K562 (cell line): ENCODE measurements at regions not wholly inside any gene's neighbourhood (a gene's known extent, or its start where the extent isn't known, plus 50 kb on each side); places are given as distances from the start of the nearest gene placed in this dataset.

ENCODE experiments used
- ATAC-seq: fragments of 200-7000 bp; cut with Tn5 transposase; 3 replicates; pipeline ENCODE4 v1.9.1; 2020; ENCODE audit warnings: moderate library complexity
- BruUV-seq: library from RNA; stranded (reverse); fragments of 400-500 nt; replicated peaks from 2 replicates; lab custom pipeline; 2021; lab: Mats Ljungman, UMichigan
- CTCF ChIA-PET: fragments of 300-600 bp; formaldehyde crosslinking; extraction: SDS; loops from one replicate; lab custom pipeline; 2021; ENCODE audit warnings: low intra/inter-chr PET ratio; lab: Yijun Ruan, JAX
- POLR2A ChIA-PET: fragments of 300-600, 350-650 bp; sonication (Branson Sonifier 250); formaldehyde crosslinking; extraction: SDS; loops from one replicate; lab custom pipeline; 2021; ENCODE audit warnings: antibody characterized with exemption, inconsistent platforms; lab: Yijun Ruan, JAX
- DNase-seq, 4 experiments: peaks; one replicate each; pipeline versions ENCODE4 v3.0.0 to v3.0.0-alpha.2; 2011 to 2018; ENCODE audit warnings: low spot score in 3 of 4, mixed read lengths in 3 of 4; ENCODE audit errors: extremely low read depth in 1 of 4
- FAIRE-seq: peaks from 2 replicates; lab custom pipeline; 2011; peaks lifted over from hg19 to GRCh38; lab: Jason Lieb, UNC
- H2AFZ ChIP-seq: 2 replicates; pipeline ENCODE4 v1.6.0; 2011; ENCODE audit warnings: low read depth, low read length, control low read depth, inconsistent platforms
- H3K27ac ChIP-seq: fragments of 200-600 bp; 3 replicates; pipeline ENCODE4 v1.8.0; 2011; ENCODE audit warnings: low read depth, mild to moderate bottlenecking, control low read depth, inconsistent platforms, low read length, moderate library complexity, mixed read lengths; ENCODE audit errors: extremely low read depth
- H3K27me3 ChIP-seq, 2 experiments: fragments of 300-600 bp in 1 of 2; 2 replicates in 1 of 2; 3 replicates in 1 of 2; pipeline versions ENCODE4 v1.6.0 to v1.8.0; 2011; ENCODE audit warnings: inconsistent platforms in 2 of 2, low read length in 2 of 2, mild to moderate bottlenecking in 1 of 2, mixed read lengths in 1 of 2, moderate library complexity in 1 of 2; ENCODE audit not compliant: control insufficient read depth in 2 of 2, insufficient read depth in 2 of 2
- H3K36me3 ChIP-seq: fragments of 300-600 bp; 3 replicates; pipeline ENCODE4 v1.8.0; 2011; ENCODE audit warnings: mild to moderate bottlenecking, low read length, inconsistent platforms; ENCODE audit not compliant: control insufficient read depth, insufficient read depth
- H3K4me1 ChIP-seq, 2 experiments: fragments of 200-600 bp in 1 of 2; replicated peaks in 1 of 2; 2 replicates in 1 of 2; 3 replicates in 1 of 2; pipeline versions ENCODE4 v1.5.1 to v1.8.0; 2011; ENCODE audit warnings: inconsistent platforms in 2 of 2, low read length in 2 of 2, mild to moderate bottlenecking in 1 of 2, mixed read lengths in 1 of 2, moderate library complexity in 1 of 2; ENCODE audit not compliant: control insufficient read depth in 2 of 2, insufficient read depth in 2 of 2
- H3K4me2 ChIP-seq: 2 replicates; pipeline ENCODE4 v1.6.1; 2011; ENCODE audit warnings: low read length, control low read depth, inconsistent platforms, mixed read lengths; ENCODE audit not compliant: insufficient read depth
- H3K4me3 ChIP-seq: fragments of 200-600 bp; sonication (generic), shearing (Covaris generic); 2 replicates; pipeline ENCODE4 v1.5.1; 2016; ENCODE audit warnings: control low read depth, inconsistent platforms
- H3K79me2 ChIP-seq: fragments of 200-600 bp; 3 replicates; pipeline ENCODE4 v1.8.0; 2011; ENCODE audit warnings: low read length, inconsistent platforms; ENCODE audit not compliant: control insufficient read depth, insufficient read depth
- H3K9ac ChIP-seq, 2 experiments: 2 replicates each; pipeline versions ENCODE4 v1.6.0 to v1.6.1; 2011; ENCODE audit warnings: low read depth in 2 of 2, low read length in 2 of 2, control low read depth in 1 of 2, inconsistent platforms in 1 of 2, mild to moderate bottlenecking in 1 of 2, mixed read lengths in 1 of 2; ENCODE audit not compliant: insufficient read depth in 1 of 2
- H3K9me1 ChIP-seq: one replicate; pipeline ENCODE4 v1.6.0; 2011; ENCODE audit warnings: inconsistent platforms, mild to moderate bottlenecking, low read length, moderate library complexity; ENCODE audit not compliant: control insufficient read depth, insufficient read depth
- H3K9me3 ChIP-seq: replicated peaks from 2 replicates; pipeline ENCODE4 v1.5.1; 2011; ENCODE audit warnings: low read depth, low read length, inconsistent platforms; ENCODE audit not compliant: control insufficient read depth, insufficient read depth
- H4K20me1 ChIP-seq: replicated peaks from 2 replicates; pipeline ENCODE4 v1.6.1; 2011; ENCODE audit warnings: low read length, inconsistent platforms, mixed read lengths; ENCODE audit not compliant: control insufficient read depth, insufficient read depth
- BRF1 ChIP-seq: IDR thresholded peaks from 3 replicates; pipeline ENCODE4 v1.6.1; 2011; ENCODE audit warnings: borderline replicate concordance, mild to moderate bottlenecking; ENCODE audit not compliant: insufficient read length; ENCODE audit errors: extremely low read depth
- E2F4 ChIP-seq: sonication (generic); formaldehyde crosslinking; IDR thresholded peaks from 2 replicates; pipeline ENCODE4 v1.8.0; 2022; ENCODE audit warnings: mild to moderate bottlenecking, low read depth, missing genetic modification reagents
- ETS2 ChIP-seq: IDR thresholded peaks from 2 replicates; pipeline ENCODE4 v1.6.1; 2016; ENCODE audit warnings: borderline replicate concordance, missing genetic modification characterization, mild to moderate bottlenecking, moderate library complexity, missing compliant biosample characterization; ENCODE audit not compliant: poor library complexity, severe bottlenecking
- EWSR1 ChIP-seq: fragments of 450-650 bp; IDR thresholded peaks from 2 replicates; pipeline ENCODE4 v1.6.1; 2018; ENCODE audit warnings: borderline replicate concordance, mild to moderate bottlenecking, low read depth, moderate library complexity; ENCODE audit not compliant: partially characterized antibody
- FOXA3 ChIP-seq, 2 experiments: fragments of 450-650 bp in 1 of 2; sonication (generic) in 1 of 2; formaldehyde crosslinking; IDR thresholded peaks in 1 of 2; conservative IDR thresholded peaks in 1 of 2; 2 replicates each; pipeline versions ENCODE4 v1.4.0 to v1.8.0; 2020 to 2022; ENCODE audit warnings: mild to moderate bottlenecking in 2 of 2, missing genetic modification reagents in 1 of 2
- HNRNPUL1 ChIP-seq: fragments of 200-400 bp; formaldehyde crosslinking; IDR thresholded peaks from 2 replicates; pipeline ENCODE4 v1.6.1; 2017; ENCODE audit warnings: low read length
- RBM15 ChIP-seq: fragments of 200-400 bp; formaldehyde crosslinking; IDR thresholded peaks from 2 replicates; pipeline ENCODE4 v1.6.1; 2018; ENCODE audit warnings: mild to moderate bottlenecking, low read length, moderate library complexity; ENCODE audit not compliant: insufficient read depth
- RNF219 ChIP-seq: fragments of 250-450 bp; sonication (Bioruptor Pico); IDR thresholded peaks from 2 replicates; pipeline ENCODE4 v1.5.0; 2022; ENCODE audit warnings: mild to moderate bottlenecking
- SREBF1 ChIP-seq: fragments of 150-350 bp; IDR thresholded peaks from 2 replicates; pipeline ENCODE4 v1.6.1; 2014; ENCODE audit warnings: antibody characterized with exemption, low read depth, low read length, borderline replicate concordance
- WGBS: fragments of 100-300 bp; shearing (Covaris generic); methylation state at CpG from one replicate; pipeline ENCODE4 v1.1.6; 2016; ENCODE audit warnings: low coverage, mixed read lengths; ENCODE audit not compliant: insufficient coverage; ENCODE audit errors: missing lambda C conversion rate; 5-methylcytosine and 5-hydroxymethylcytosine counted together
- in situ Hi-C: fragments of 300-500 bp; cut with MboI; formaldehyde crosslinking; loops from 4 replicates; pipeline ENCODE4 v1.15.0; 2018; ENCODE audit warnings: inconsistent platforms, mixed read lengths
- intact Hi-C: fragments of 100-400 bp; cut with micrococcal nuclease; formaldehyde crosslinking; loops from 2 replicates; pipeline ENCODE4 v1.14.2; 2022
- TF ChIP-seq, protein P1 (sequence below): fragments of 450-650 bp; IDR thresholded peaks from one replicate; pipeline ENCODE4 v1.6.1; 2018; ENCODE audit warnings: mild to moderate bottlenecking, moderate library complexity; ENCODE audit not compliant: partially characterized antibody

GRCh38 chr2:193929131-193929530 is 1727.9 kb upstream of the SLC39A10 start:
- no peak overlapping the region for H3K9ac ChIP-seq
- FAIRE-seq (no peak), DNase-seq (no peak)
- no peaks in the 10 kb centered on the region for H3K9me3 ChIP-seq
- H3K4me1 ChIP-seq = no peaks in the 10 kb centered on the region
- in situ Hi-C loops (no loop called here), intact Hi-C loops (no loop called here)
- no peaks in the 10 kb centered on the region for H3K79me2 ChIP-seq
- H3K9me1 ChIP-seq = no peaks in the 10 kb centered on the region
- no peak overlapping the region for H3K4me2 ChIP-seq
- H3K36me3 ChIP-seq = no peaks in the 10 kb centered on the region
- CTCF ChIA-PET = no interaction called here
- BruUV-seq = no TSS peak
- H3K4me3 ChIP-seq = no peak overlapping the region
- TF ChIP-seq EWSR1 = no peak
- TF ChIP-seq FOXA3 (CRISPR knock-in tag; conservative IDR thresholded peaks at IDR 0.05 in 1 of 2, IDR thresholded peaks at IDR 0.05 in 1 of 2) = no peak
- TF ChIP-seq BRF1 = no peak
- no peak for TF ChIP-seq RNF219 (CRISPR knock-in tag)
- no peak for TF ChIP-seq E2F4 (CRISPR knock-in tag)
- no peak for TF ChIP-seq ETS2 (tag)
- no peak for TF ChIP-seq SREBF1
- TF ChIP-seq, protein P1, sequence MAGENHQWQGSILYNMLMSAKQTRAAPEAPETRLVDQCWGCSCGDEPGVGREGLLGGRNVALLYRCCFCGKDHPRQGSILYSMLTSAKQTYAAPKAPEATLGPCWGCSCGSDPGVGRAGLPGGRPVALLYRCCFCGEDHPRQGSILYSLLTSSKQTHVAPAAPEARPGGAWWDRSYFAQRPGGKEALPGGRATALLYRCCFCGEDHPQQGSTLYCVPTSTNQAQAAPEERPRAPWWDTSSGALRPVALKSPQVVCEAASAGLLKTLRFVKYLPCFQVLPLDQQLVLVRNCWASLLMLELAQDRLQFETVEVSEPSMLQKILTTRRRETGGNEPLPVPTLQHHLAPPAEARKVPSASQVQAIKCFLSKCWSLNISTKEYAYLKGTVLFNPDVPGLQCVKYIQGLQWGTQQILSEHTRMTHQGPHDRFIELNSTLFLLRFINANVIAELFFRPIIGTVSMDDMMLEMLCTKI = no peak
- TF ChIP-seq RBM15 = no peak
- no peak for TF ChIP-seq HNRNPUL1
- TF ChIP-seq, all 486 proteins: peak for 0
- no peaks in the 10 kb centered on the region for H4K20me1 ChIP-seq
- no peaks in the 10 kb centered on the region for H3K27me3 ChIP-seq
- ATAC-seq = no peak
- POLR2A ChIA-PET = no interaction called here
- no peak overlapping the region for H2AFZ ChIP-seq
- WGBS = 7% methylated on average over 1 of the region's 1 CpG
- no peak overlapping the region for H3K27ac ChIP-seq
